ENCODE measurements at regions not wholly inside any gene's neighbourhood (a gene's known extent, or its start where the extent isn't known, plus 50 kb on each side); places are given as distances from the start of the nearest gene placed in this dataset.

DNA sequence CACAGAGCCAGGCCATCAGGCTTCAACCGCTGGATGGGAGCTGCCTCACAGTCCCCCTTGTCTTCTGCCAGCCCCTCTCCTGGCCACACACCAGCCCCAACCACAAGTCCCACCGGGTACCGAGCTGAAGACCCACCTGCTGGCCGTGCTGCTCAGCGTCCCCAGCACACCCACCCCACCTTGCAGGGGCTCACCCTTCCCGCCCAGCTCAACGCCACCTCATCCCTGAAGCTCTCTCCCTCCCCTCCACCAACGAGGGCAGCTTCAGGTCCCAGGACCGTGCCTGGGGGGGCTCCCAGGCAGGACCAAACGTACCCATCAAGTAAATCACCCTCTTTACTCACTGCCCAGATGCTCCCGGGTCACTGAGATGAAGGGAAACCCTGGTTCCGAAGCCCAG lies 141.0 kb downstream of the CRYBB2 start:
- TF ChIP-seq, protein P1, sequence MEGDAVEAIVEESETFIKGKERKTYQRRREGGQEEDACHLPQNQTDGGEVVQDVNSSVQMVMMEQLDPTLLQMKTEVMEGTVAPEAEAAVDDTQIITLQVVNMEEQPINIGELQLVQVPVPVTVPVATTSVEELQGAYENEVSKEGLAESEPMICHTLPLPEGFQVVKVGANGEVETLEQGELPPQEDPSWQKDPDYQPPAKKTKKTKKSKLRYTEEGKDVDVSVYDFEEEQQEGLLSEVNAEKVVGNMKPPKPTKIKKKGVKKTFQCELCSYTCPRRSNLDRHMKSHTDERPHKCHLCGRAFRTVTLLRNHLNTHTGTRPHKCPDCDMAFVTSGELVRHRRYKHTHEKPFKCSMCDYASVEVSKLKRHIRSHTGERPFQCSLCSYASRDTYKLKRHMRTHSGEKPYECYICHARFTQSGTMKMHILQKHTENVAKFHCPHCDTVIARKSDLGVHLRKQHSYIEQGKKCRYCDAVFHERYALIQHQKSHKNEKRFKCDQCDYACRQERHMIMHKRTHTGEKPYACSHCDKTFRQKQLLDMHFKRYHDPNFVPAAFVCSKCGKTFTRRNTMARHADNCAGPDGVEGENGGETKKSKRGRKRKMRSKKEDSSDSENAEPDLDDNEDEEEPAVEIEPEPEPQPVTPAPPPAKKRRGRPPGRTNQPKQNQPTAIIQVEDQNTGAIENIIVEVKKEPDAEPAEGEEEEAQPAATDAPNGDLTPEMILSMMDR (IDR thresholded peaks at IDR 0.05), result no peak
- no peak for TF ChIP-seq EZH2 (IDR thresholded peaks at IDR 0.05; ENCODE audit: borderline replicate concordance, insufficient read depth, low read depth, low read length, poor library complexity, severe bottlenecking)

Data from B cell (primary cell).